HG03025 (cell line): ENCODE measurements at regions not wholly inside any gene's neighbourhood (a gene's known extent, or its start where the extent isn't known, plus 50 kb on each side); places are given as distances from the start of the nearest gene placed in this dataset.

Experiments used
- ATAC-seq: cut with Tn5 transposase; IDR thresholded peaks from one replicate; pipeline ENCODE4 v1.9.1; 2021; ENCODE audit warnings: mild to moderate bottlenecking, moderate library complexity; ENCODE audit not compliant: unreplicated experiment, low FRiP score

GRCh38 chr1:190540366-190540765 lies 62.7 kb upstream of the BRINP3 start:
- no peak for ATAC-seq

DNA sequence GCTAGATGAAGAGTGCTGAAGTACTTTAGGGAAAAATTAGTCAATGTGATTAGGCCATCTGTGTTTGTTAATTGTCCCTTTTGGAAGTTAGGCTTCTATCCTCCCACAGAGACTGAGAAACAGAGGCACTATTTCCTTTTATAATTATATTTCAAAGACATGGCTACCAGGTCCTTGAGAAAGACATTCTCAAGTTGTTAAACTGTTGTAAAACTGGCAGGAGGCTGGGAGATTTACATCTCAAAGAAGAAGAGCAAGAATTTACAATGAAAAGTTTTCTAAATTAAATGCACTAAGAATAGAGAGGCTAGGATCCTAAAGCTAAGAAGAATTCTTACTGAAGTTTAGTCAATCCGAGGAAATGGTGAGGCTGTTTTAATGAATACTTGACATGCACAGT lies 74.0 kb upstream of the BRINP3 start:
- ATAC-seq: no peak

DNA sequence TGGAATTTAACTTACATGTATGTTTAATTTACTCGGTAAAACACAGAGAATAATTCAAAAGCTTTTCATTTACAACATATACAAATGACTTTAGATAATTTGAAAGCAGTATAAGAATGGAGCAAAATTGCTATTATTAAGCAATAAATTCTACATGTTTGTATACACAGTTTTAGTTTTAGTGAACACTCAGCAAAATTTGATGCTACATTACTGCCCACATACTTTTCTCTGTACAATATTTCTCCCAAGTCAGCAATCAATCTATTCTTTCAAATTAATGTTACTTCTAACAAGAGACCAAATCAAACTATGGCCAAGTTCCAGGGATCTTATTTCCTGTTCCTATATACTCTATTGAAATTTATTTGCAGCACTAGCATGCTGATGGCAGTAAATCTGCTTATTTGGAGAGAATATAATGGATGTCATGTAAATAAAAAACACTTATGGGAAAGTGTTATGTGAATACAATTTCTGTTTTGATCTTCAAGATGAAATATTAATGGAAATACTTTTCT lies 82.6 kb upstream of the BRINP3 start:
- ATAC-seq: no peak

GRCh38 chr1:190563230-190563629 lies 85.6 kb upstream of the BRINP3 start:
- no peak for ATAC-seq

GRCh38 chr1:190564117-190564516 lies 86.5 kb upstream of the BRINP3 start:
- ATAC-seq: no peak

DNA sequence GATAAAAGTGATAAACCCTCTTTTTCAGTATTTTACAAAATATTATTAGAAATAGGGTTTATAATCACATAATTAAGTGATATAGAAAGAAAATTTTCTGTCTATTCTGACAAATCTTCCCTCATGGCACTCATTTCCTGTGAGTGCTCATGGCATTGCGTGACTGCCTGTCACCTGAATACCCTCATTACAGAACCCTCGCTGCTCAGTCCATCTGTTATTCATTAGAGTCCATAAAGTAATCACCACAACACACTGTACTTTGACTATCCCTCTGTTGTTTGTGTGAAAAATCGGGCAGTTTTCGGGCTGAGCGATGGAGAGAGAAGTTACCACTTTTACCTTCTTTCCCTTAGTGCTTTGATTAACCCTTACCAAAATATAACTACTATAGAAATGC lies 100.4 kb upstream of the BRINP3 start:
- no peak for ATAC-seq

GRCh38 chr1:190578526-190578925 lies 100.9 kb upstream of the BRINP3 start:
- ATAC-seq: no peak

DNA sequence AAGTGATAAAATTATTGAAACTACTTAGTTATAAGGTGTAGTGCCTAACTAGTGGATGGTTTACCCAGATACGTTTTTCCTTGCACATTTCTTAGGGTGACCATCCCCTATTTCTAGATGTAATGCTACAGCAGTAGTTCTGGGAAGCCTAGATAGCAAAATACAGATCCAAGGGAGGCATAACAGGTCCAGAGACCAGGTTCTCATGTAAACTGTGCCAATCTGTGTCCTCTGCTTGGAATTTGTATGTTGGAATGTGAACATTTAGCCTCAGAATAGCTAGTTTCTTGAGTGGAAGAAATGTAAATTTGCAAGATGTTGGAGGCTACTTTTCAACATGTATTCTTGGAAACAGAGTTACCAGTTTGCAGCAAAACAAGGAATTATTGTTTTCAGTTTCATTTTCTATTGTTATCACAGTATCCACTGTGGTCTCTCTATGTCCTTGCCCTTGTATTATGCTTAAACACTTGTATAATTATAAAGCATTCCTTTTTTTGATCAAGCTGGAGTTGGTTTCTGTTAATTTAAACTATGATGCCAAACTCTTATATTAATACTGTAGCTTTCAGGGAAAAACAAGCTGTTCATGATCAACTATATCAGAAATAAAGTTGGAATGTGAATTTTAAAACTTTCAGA lies 102.0 kb upstream of the BRINP3 start:
- ATAC-seq: no peak

DNA sequence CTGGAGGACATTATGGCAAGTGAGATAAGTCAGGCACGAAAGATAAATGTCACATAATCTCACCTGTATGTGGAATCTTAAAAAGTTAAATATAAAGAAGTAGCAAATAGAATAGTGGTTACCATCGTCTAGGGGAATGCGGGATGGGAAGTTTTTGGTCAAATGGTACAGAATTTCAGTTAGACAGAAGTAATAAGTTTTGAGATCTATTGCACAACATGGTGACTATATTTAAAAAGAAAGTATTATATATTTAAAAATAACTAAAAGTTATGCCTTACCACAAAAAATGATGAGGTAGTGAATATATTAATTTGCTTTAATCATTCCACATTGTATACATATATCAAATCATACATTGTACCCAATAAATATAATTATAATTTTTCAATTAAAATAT lies 106.2 kb upstream of the BRINP3 start:
- no peak for ATAC-seq

DNA sequence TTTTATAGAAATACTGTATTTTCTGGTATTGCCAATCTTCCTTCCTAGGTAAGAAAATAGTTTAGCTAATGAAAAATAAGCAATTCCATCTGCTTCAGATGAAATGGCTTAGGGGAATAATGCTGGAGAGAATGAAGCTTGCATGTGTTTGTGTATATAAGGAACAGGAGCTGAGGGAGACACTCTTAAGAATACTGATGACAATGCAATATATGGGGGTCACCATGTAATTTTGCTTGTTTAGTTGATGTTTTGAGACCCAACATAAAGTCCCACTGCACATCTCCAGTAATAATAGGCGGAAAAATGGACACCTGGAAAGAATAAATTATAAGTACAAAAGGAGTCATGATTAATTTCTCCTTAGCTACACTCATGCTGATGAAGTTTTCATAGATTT lies 110.8 kb upstream of the BRINP3 start:
- ATAC-seq: no peak

- no peak for ATAC-seq
Observed at GRCh38 chr1:190595438-190595837, 117.8 kb upstream of the BRINP3 start.

DNA sequence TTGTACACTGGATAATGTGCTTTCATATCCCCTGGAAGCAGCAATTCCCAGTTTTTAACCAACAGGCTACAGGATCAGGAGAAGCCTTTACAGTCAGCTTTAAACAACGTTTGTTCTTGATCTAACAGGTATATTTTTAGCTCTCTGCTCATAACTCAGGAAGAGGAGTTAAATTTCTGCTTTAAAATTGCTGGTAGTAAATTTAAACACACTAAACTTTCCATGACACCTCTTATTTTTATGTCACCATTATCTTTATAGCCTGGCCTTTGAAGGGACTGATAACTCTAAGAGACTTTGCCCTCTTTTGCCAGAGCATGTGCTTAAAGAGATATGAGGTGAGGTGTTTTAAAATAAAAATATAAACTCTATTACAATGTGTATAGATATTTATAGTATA lies 119.6 kb upstream of the BRINP3 start:
- ATAC-seq: no peak

DNA sequence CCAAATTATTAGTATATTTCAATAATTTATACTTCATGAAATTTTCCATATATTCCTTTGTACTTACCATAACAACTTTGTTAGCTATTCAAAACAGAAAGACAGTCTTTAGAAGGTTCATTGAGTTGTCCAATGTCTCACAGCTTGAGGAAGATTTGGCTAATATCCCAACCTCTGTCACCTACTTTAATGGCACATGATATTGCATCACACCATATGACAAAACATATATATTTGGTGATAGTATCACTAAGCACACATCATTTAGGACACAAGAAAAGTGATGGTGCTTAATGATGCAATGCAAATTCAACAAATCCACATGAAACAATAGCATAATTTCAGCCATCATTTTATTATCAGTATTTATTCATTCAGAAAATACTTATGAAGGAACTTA lies 122.0 kb upstream of the BRINP3 start:
- ATAC-seq: no peak

GRCh38 chr1:190602325-190602724 lies 124.7 kb upstream of the BRINP3 start:
- no peak for ATAC-seq

- ATAC-seq: no peak
Observed at GRCh38 chr1:190608282-190608681, 130.6 kb upstream of the BRINP3 start.

DNA sequence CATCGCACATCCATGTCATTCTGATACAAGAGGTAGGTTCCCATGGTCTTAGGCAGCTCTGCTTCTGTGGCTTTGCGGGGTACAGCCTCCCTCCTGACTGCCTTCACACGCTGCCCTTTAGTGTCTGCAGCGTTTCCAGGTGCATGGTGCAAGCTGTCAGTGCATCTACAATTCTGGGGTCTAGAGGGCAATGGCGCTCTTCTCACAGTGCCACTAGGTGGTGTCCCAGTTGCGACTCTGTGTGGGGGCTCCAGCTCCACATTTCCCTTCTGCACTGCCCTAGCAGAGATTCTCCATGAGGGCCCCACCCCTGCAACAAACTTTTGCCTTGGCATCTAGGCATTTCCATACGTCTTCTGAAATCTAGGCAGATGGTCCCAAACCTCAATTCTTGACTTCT lies 138.2 kb upstream of the BRINP3 start:
- ATAC-seq: no peak

DNA sequence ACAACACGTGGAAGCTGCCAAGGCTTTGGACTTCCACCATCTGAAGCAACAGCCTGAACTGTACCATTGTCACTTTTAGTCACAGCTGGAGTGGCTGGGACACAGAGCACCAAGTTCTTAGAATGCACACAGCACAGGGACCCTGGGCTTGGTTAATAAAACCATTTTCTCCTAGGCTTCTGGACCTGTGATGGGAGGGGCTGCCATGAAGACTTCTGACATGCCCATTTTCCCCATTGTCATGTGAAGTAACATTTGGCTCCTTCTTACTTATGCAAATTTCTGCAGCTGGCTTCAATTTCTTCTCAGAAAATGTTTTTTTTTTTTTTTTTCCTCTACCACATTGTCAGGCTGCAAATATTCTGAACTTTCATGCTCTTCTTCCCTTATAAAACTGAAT lies 138.6 kb upstream of the BRINP3 start:
- no peak for ATAC-seq

DNA sequence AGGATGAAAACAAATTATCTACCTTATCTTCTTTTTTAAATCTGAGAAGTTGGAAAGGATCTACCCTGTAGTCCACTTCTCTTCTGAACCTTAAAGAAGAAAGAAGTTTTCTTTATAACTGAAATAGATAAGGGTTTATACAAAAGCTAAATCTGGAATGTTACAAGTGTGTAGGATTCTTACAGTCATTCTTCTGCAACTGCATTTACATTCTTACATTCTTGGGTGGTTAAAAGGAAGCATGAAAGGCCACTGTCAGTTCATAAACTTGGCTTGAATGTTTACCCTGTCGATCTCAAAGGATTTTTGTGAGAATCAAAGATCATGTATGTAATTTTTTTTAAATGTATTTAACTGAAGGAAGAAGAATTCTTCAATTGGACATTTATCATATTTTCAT lies 142.1 kb upstream of the BRINP3 start:
- ATAC-seq: no peak

DNA sequence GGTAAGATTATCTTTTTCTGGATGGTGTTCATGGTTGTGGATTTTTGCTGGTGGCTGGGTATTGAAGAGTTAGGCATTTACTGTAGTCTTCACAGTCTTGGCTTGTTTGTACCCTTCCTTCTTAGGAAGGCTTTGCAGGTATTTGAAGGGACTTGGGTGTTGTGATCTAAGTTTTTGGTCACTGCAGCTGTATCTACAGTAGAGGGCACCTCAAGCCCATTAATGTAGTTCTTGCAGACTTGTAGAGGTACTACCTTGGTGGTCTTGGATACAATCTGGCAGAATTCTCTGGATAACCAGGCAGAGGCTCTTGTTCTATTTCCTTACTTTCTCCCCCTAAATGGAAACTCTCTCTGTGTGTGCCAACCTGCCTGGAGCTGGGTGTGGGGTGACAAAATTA lies 155.8 kb upstream of the BRINP3 start:
- ATAC-seq: no peak

DNA sequence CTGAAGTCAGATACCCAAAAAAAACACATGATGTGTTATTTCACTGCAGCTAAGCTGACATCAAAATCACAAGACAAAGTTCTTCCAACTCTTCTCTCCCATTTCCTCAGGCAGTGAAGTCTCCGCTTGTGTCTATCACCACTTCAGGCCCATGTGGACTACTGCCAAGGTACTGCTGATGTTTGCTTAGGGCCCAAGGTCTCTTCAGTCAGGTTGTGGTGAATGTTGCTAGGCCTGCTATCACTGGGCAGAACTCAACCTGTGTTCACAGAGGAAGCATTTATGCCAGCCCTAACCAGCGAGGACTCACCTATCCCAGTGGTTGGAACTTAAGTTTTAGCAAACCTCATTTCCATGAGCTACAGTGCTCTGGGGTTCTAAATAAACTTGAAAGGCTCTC lies 156.5 kb upstream of the BRINP3 start:
- ATAC-seq: no peak

DNA sequence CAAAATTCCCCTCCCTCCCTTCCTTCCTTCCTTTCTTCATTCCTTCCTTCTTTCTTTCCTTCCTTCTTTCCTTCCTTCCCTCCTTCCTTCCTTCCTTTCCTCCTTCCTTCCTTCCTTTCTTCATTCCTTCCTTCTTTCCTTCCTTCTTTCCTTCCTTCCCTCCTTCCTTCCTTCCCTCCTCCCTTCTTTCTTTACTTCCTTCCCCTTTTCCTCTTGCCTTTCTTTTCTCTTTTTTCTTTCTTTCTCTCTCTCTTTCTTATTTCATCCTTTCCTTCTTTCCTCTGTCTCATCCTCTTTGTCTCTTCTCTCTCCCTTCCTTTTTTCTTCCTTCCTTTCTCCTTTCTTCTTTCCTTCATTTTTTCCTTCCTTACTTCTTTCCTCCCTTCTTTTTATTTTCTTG lies 171.9 kb upstream of the BRINP3 start:
- ATAC-seq: no peak

DNA sequence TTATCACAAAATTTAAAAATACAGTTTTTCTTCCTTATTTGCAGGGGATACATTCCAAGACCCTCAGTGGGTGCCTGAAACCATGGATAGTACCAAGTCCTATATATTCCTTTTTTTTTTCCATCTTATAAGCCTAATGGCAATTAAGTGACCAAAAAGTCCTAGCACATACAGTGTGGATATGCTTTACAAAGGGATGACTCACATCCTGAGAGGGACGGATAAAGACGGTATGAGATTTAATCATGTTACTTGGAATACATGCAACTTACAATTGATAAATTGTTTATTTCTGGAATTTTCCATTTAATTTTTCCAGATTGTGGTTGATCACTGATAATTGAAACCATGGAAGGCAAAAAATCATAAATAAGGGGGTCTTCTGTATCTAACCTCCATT lies 181.2 kb upstream of the BRINP3 start:
- no peak for ATAC-seq

DNA sequence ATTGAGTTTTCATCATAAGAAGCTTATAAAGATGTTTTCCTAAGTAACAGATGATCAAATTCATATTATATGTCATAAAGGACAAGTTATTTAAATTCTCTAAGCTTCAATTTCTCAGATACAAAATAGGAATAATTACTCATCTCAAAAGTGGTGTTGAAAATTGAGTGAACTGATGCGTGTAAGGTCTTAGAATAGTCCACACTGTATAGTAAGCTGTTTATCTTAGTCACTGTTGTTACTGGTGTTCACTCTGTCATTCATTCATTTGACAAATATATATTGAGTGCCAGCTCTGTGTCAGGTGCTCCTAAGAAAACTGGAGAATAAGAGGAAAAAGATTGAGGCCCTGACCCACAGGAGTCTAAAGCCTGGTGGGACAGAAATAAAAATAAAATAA lies 186.3 kb upstream of the BRINP3 start:
- peak; percentile 57 for ATAC-seq
